ENCODE measurements at regions not wholly inside any gene's neighbourhood (a gene's known extent, or its start where the extent isn't known, plus 50 kb on each side); places are given as distances from the start of the nearest gene placed in this dataset.

DNA sequence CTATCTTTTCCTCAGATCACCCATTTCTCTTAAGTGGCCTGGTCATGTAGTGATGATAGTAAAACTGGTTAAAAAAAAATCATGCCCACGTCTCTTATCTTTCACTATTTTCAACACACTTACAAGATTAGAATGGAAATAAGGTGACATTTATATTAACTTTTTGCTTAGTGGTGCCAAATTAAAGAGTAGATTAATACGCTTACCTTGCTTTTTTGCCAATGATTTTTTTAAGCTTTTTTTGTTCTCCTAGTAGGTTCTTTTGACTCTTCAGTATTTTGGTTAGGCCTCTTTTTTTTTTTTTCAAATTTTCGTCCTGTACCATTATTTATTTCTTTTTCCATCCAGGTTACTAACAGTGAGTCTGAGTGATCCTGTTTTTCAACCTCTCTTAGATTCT is 147.9 kb downstream of the PTCSC3 start:
- DNase-seq = no peak
- no peak for ATAC-seq

GRCh38 chr14:36028218-36028617 is 148.3 kb downstream of the PTCSC3 start:
- DNase-seq (peak; percentile 23), ATAC-seq (no peak)

- DNase-seq (no peak), ATAC-seq (no peak)
These were observed 149.2 kb downstream of the PTCSC3 start for GRCh38 chr14:36027354-36027753.

DNA sequence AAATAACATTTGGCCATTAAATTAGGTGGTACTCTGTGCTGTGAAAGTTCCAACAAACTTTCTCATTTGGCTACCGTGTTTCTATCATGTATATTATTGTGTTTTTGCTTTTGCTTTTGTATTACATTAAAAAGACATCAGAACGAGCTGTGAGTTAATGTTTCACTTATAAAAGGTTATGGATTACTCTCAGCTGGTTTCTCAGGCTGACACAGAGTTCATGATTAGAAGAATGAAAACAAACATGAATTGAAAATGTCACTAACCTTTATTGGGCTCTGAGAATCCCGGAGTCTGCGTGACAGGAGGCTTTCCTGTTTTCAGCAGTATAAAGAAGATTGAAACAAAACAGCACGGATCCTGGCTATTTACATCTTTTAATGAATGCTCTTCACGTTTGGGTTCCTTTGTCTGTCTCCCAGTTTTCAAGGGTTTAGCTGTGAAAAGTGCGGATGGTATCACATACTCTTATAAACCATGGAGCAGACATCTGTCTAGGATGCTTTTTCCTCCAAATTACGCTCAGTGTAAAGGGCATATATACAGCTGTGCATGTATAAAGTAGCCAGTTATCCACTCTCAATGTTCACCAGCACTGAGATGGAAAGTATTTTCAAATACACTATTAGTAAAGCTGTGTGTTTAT is 153.6 kb downstream of the PTCSC3 start:
- no peak for DNase-seq
- no peak for ATAC-seq

DNA sequence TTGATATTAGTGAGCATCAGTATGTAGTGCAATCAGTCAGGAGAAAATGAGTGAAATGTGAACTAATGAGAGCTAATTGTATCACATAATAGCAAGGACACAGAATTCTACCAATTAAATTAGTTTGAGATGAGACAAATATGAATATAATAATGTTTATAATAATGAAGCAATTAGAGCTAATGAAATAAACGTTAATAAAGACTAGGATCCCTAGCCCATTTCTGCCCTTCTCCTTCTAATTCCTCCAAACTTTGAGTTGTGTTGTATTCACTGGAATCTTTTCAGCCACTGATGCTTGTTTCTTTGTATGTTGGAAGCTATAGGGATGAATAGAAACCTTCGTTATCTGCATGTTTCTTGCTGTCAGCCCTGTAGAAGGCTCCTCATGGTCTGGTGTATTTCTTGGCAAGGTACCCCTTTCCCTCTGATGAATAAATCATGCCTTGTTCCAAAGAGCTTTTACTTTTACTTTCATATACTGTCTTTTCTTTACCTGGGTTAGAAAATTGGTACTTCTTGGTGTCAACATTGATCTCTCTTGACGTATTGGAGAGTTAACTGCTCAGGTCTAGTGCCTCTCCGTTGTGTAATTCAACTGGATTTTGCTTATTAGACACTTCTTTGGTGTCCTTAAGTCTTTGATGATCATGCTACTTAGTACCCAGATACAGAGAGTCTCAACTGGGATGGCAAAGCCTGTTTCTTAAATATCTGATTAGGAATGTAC is 154.8 kb downstream of the PTCSC3 start:
- no peak for ATAC-seq
- no peak for DNase-seq

- ATAC-seq (no peak), DNase-seq (no peak)
These were observed 155.5 kb downstream of the PTCSC3 start for GRCh38 chr14:36021030-36021422.

- ATAC-seq = no peak
These were observed 156.1 kb downstream of the PTCSC3 start for GRCh38 chr14:36020120-36021029.

GRCh38 chr14:36019126-36019525 is 157.4 kb downstream of the PTCSC3 start:
- DNase-seq = no peak

More at GRCh38 chr14:36020120-36021029, 156.1 kb downstream of the PTCSC3 start:
- DNase-seq = no peak

GRCh38 chr14:36014236-36014635 is 162.3 kb downstream of the PTCSC3 start:
- DNase-seq = no peak
- no peak for ATAC-seq

More at GRCh38 chr14:36019126-36019525, 157.4 kb downstream of the PTCSC3 start:
- ATAC-seq = peak; percentile 39

DNA sequence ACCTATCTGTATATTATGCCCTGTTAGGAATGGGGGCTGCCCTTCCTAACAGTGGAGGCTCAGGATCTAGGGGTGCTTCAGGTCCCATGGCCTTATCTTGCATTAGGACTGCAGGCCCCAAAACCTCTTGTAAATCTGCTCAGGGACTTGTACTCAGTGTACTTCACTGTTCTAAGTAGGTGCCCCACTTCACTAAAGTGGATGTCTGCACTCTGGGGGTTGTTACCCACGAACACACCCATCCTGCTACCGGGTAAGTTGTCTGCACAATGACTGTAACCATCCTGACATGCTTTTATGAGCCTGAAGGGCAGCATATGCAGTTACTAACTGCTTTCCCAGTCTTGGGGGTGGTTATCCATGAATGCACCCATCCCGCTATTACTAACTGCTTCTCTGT is 163.0 kb downstream of the PTCSC3 start:
- ATAC-seq (no peak), DNase-seq (no peak)

GRCh38 chr14:36012621-36013020 is 163.9 kb downstream of the PTCSC3 start:
- ATAC-seq (no peak), DNase-seq (no peak)

GRCh38 chr14:36009643-36010042 is 166.9 kb downstream of the PTCSC3 start:
- ATAC-seq (no peak), DNase-seq (no peak)

- no peak for ATAC-seq
- DNase-seq = no peak
These were observed 169.9 kb downstream of the PTCSC3 start for GRCh38 chr14:36006623-36007022.

DNA sequence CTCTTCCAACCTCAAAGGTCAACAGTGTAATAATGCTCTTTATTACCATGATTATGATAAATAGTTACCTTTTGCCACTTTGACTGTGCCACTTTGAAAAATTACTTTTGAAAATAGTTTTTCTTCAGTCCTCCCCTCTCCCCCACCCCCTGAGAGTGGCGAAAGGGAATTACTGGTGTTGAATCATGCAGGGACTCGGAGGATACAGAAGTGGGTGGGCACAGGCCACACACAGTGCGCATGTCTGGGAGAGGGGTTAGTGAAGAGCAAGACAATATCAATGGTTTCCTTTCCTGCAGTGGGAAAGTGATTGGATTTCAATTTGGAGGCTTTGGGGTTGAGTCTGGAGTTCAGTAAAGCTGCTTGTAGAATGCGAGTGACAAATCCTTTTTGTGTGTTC is 170.9 kb downstream of the PTCSC3 start:
- DNase-seq (no peak), ATAC-seq (no peak)

- DNase-seq (no peak), ATAC-seq (no peak)
These were observed 174.6 kb downstream of the PTCSC3 start for GRCh38 chr14:36001936-36002335.

- DNase-seq (no peak), ATAC-seq (no peak)
These were observed 173.2 kb downstream of the BRMS1L start for GRCh38 chr14:35999294-35999693.

DNA sequence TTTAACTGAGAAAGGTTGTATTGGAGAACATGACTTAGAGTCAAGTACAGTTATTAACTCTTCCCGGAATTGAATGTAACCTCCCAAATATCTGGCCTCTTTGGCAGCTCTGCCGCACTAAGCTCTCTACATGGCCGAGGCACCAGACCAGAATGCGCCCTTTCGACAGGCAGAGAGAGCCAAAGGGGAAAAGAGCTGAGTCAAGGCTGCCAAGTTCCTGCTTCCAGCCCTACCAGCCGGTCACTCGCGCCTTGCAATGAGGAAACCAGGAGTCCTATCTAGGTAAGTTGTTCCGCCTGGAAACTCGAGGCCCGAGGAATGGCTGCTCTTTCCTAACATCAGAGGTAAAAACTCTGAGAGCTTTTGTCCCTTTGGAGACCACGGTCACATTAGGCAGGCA is 172.2 kb downstream of the BRMS1L start:
- ATAC-seq (no peak), DNase-seq (no peak)

DNA sequence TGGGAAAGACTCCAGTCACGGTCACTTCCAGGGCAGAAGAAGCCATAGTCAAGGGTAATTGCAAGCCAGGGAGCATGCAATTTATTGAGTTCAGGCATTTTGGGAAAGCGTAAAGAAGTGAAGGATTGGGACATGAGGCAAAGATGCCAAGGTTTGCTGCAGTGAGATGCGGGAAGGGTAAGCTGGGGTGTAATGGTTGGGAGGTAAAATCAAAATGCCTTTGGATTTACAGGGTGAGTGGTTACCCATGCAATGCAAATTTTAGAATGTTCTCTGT is 167.5 kb downstream of the BRMS1L start:
- no peak for ATAC-seq
- DNase-seq = no peak

DNA sequence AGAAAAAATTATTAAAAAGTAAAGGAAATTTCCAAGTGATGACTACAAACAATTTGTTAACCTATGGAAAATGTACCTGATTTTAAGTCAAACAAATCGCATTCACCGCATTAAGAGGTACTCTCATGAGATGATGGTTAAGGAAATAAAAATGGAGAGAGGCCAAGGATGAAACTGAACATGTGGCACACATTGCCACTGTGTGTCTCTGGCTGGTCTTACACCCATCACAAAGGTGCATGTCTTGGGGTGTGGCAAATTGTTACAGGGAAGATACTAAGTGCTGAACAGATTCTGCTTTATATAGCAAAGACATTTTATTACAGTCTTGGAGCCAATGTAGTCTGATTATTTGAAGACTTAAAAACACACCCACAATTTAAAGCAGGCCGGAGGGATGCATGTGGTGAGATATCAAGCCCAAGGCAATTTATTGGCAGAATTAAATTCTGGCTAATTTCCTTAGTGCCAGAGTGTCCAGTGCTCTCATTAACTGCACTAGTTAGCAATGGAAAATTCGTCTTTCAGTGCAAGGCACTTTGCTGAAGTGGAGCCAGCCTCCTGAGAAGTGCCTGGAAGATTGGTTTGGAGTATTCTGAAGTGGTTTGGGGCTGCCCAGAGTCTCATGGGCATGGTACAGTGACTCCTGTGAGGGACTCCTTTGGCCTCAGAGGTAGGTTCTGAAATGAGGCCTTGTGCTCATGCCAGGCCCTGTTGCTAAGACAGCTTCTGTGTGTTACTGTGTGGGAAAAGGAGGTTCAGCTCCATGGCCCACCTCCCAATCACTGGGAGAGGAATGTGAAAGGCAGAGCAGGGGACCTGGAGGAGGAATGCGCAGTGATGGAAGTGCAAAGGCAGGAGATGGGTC is 166.9 kb downstream of the BRMS1L start:
- DNase-seq = no peak
- no peak for ATAC-seq

GRCh38 chr14:35991356-35991755 is 165.2 kb downstream of the BRMS1L start:
- DNase-seq = no peak
- no peak for ATAC-seq

GRCh38 chr14:35989736-35990135 is 163.6 kb downstream of the BRMS1L start:
- ATAC-seq (no peak), DNase-seq (no peak)

All from stimulated activated naive CD8-positive, alpha-beta T cell treated with anti-CD3 and anti-CD28 coated beads, Interleukin-15, Interleukin-2, amounts not matched to agents 100 U/mL and 50 U/mL, for 24 hours (primary cell).